SK-N-SH (cell line): ENCODE measurements at regions not wholly inside any gene's neighbourhood (a gene's known extent, or its start where the extent isn't known, plus 50 kb on each side); places are given as distances from the start of the nearest gene placed in this dataset.

Source experiments
- CTCF ChIA-PET: fragments of 300-600, 350-600 bp; formaldehyde crosslinking; extraction: SDS; loops from one replicate; lab custom pipeline; 2021; lab: Yijun Ruan, JAX
- POLR2A ChIA-PET: fragments of 350-600 bp; sonication (Branson Sonifier 250); formaldehyde crosslinking; extraction: SDS; loops from one replicate; lab custom pipeline; 2020; ENCODE audit warnings: antibody characterized with exemption, inconsistent platforms; lab: Yijun Ruan, JAX
- DNase-seq: peaks from one replicate; pipeline ENCODE4 v3.0.0; 2012
- H2AFZ ChIP-seq: fragments of 200-600 bp; sonication (generic); 2 replicates; pipeline ENCODE4 v1.8.1; 2016; ENCODE audit warnings: antibody characterized with exemption, mild to moderate bottlenecking, low read depth
- H3F3A ChIP-seq: fragments of 200-600 bp; sonication (generic); replicated peaks from 2 replicates; pipeline ENCODE3; 2016; ENCODE audit warnings: antibody characterized with exemption, mild to moderate bottlenecking; ENCODE audit not compliant: insufficient read depth
- H3K27ac ChIP-seq, 2 experiments: fragments of 200-500 bp in 1 of 2; fragments of 200-600 bp in 1 of 2; sonication (Bioruptor generic) in 1 of 2; sonication (generic), shearing (Covaris generic) in 1 of 2; 2 replicates each; pipeline versions ENCODE4 v1.5.1 to v1.6.1; 2014 to 2016; ENCODE audit warnings: low read depth in 2 of 2, inconsistent platforms in 1 of 2, low read length in 1 of 2, mild to moderate bottlenecking in 1 of 2, mixed read lengths in 1 of 2
- H3K27me3 ChIP-seq: fragments of 200-600 bp; sonication (generic), shearing (Covaris generic); 2 replicates; pipeline ENCODE4 v1.6.1; 2016; ENCODE audit warnings: mixed run types; ENCODE audit not compliant: insufficient read depth
- H3K36me3 ChIP-seq, 2 experiments: fragments of 200-500 bp in 1 of 2; fragments of 200-600 bp in 1 of 2; sonication (Bioruptor generic) in 1 of 2; sonication (generic) in 1 of 2; replicated peaks in 1 of 2; 2 replicates each; pipeline versions ENCODE3 to v1.5.1; 2014 to 2016; ENCODE audit warnings: low read length in 1 of 2, mild to moderate bottlenecking in 1 of 2; ENCODE audit not compliant: insufficient read depth in 2 of 2, control insufficient read depth in 1 of 2
- H3K4me1 ChIP-seq, 2 experiments: fragments of 200-500 bp in 1 of 2; fragments of 200-600 bp in 1 of 2; sonication (Bioruptor generic) in 1 of 2; sonication (generic), shearing (Covaris generic) in 1 of 2; 2 replicates each; pipeline versions ENCODE4 v1.5.1 to v1.6.1; 2014 to 2016; ENCODE audit warnings: low read depth in 1 of 2, low read length in 1 of 2, mixed run types in 1 of 2; ENCODE audit not compliant: insufficient read depth in 2 of 2, control insufficient read depth in 1 of 2
- H3K4me2 ChIP-seq: fragments of 200-600 bp; sonication (generic), shearing (Covaris generic); 2 replicates; pipeline ENCODE4 v1.6.1; 2017; ENCODE audit warnings: mixed run types
- H3K4me3 ChIP-seq, 2 experiments: fragments of 200-500 bp in 1 of 2; fragments of 200-600 bp in 1 of 2; sonication (Bioruptor generic) in 1 of 2; sonication (generic), shearing (Covaris generic) in 1 of 2; 2 replicates each; pipeline versions ENCODE4 v1.5.1 to v1.8.1; 2014 to 2016; ENCODE audit warnings: low read depth in 2 of 2, inconsistent platforms in 1 of 2, low read length in 1 of 2, mild to moderate bottlenecking in 1 of 2, mixed read lengths in 1 of 2, moderate library complexity in 1 of 2
- H3K79me2 ChIP-seq: fragments of 200-600 bp; sonication (generic); 2 replicates; pipeline ENCODE4 v1.8.1; 2017; ENCODE audit warnings: mild to moderate bottlenecking; ENCODE audit not compliant: insufficient read depth
- H3K9ac ChIP-seq: fragments of 200-600 bp; sonication (generic); 2 replicates; pipeline ENCODE4 v1.6.1; 2017; ENCODE audit warnings: mixed run types
- H3K9me2 ChIP-seq: fragments of 200-600 bp; sonication (generic); 2 replicates; pipeline ENCODE4 v1.6.1; 2017; ENCODE audit warnings: mixed run types
- H3K9me3 ChIP-seq: fragments of 200-600 bp; sonication (generic); 2 replicates; pipeline ENCODE4 v1.6.1; 2017; ENCODE audit warnings: mixed run types, mild to moderate bottlenecking, moderate library complexity
- H4K20me1 ChIP-seq: fragments of 200-600 bp; sonication (generic); 2 replicates; pipeline ENCODE4 v1.6.1; 2017; ENCODE audit warnings: mild to moderate bottlenecking, mixed run types; ENCODE audit not compliant: insufficient read depth
- FOXJ3 ChIP-seq: sonication (generic); formaldehyde crosslinking; IDR thresholded peaks from 2 replicates; pipeline ENCODE4 v1.5.1; 2020; ENCODE audit warnings: mild to moderate bottlenecking, missing genetic modification reagents
- GABPA ChIP-seq: IDR thresholded peaks from 2 replicates; pipeline ENCODE4 v1.4.0; 2012; ENCODE audit warnings: low read depth, mild to moderate bottlenecking
- MEF2A ChIP-seq: IDR thresholded peaks from 2 replicates; pipeline ENCODE4 v1.4.0; 2012; ENCODE audit warnings: low read depth, borderline replicate concordance
- NFIC ChIP-seq: IDR thresholded peaks from 2 replicates; pipeline ENCODE4 v1.4.0; 2012; ENCODE audit warnings: borderline replicate concordance
- RFX5 ChIP-seq: IDR thresholded peaks from 2 replicates; pipeline ENCODE4 v1.6.1; 2012; ENCODE audit warnings: mild to moderate bottlenecking, improper control_type of control experiment, low read length
- RXRA ChIP-seq: IDR thresholded peaks from 2 replicates; pipeline ENCODE4 v1.4.0; 2012; ENCODE audit warnings: low read depth, mild to moderate bottlenecking, borderline replicate concordance
- SIN3A ChIP-seq: IDR thresholded peaks from 2 replicates; pipeline ENCODE4 v1.6.1; 2012; ENCODE audit warnings: low read depth, mild to moderate bottlenecking, low read length, moderate library complexity, borderline replicate concordance
- WGBS: methylation state at CpG from one replicate; pipeline ENCODE4 v1.1.6; 2017; ENCODE audit warnings: low lambda C conversion rate; 5-methylcytosine and 5-hydroxymethylcytosine counted together
- TF ChIP-seq, protein P1 (sequence below): IDR thresholded peaks from 2 replicates; pipeline ENCODE4; 2012

DNA sequence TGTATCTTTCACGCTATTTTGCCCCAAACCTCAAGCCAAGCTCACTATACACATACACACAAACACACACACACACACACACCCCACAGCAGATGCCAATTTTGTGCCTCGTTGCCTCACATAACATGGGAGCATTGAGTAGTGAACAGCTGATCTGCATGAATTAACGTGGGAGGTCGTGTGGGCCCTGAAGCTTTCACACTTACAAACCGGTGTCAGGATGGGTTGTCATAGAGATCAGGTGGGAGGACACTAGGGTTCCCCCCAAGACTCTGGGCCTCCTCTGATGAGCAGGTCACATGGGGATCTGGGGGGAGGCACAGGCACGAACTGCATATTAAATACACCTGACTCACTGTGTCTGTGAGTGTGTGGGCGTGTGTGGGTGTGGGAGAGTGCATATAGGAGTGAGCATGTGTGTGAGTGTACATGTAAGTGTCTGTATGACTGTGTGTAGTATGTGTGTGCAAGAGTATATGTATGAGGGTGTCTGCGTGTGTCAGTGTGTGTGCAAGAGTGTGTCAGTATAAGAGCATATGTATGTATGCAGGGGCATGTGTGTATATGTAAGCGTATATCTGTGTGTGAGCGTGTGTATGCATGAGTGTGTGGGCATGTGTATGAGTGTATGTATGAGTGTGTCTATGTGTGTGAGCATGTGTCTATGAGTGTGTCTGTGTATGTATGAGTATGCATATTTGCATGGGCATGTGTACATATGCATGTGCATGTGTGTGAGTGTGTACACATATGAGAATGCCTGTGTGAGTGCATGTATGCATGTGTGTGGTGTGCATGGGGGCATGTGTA, 370.4 kb downstream of the PREX1 start:
- H3K4me3 ChIP-seq: no peak overlapping the region
- ChIA-PET POLR2A (no interaction called here), CTCF (no interaction called here)
- no peaks in the 10 kb centered on the region for H3K79me2 ChIP-seq
- no peak overlapping the region for H3K27ac ChIP-seq
- TF ChIP-seq RXRA (no peak), GABPA (no peak), MEF2A (no peak), FOXJ3 (CRISPR knock-in tag) (no peak), SIN3A (no peak)
- WGBS: 66% methylated on average over 10 of the region's 10 CpGs
- no peaks in the 10 kb centered on the region for H3K27me3 ChIP-seq
- no peaks in the 10 kb centered on the region for H3K9me2 ChIP-seq
- H3K9me3 ChIP-seq: no peaks in the 10 kb centered on the region
- H3F3A ChIP-seq: no peaks in the 10 kb centered on the region
- H4K20me1 ChIP-seq: no peaks in the 10 kb centered on the region
- no peak overlapping the region for H2AFZ ChIP-seq
- H3K9ac ChIP-seq: no peak overlapping the region
- no peak overlapping the region for H3K4me2 ChIP-seq
- H3K36me3 ChIP-seq: no peaks in the 10 kb centered on the region
- peaks cover 0 to 24% of the 10 kb centered on the region in 2 experiments; a peak in 1 of 4 replicates for H3K4me1 ChIP-seq
- DNase-seq: no peak

DNA sequence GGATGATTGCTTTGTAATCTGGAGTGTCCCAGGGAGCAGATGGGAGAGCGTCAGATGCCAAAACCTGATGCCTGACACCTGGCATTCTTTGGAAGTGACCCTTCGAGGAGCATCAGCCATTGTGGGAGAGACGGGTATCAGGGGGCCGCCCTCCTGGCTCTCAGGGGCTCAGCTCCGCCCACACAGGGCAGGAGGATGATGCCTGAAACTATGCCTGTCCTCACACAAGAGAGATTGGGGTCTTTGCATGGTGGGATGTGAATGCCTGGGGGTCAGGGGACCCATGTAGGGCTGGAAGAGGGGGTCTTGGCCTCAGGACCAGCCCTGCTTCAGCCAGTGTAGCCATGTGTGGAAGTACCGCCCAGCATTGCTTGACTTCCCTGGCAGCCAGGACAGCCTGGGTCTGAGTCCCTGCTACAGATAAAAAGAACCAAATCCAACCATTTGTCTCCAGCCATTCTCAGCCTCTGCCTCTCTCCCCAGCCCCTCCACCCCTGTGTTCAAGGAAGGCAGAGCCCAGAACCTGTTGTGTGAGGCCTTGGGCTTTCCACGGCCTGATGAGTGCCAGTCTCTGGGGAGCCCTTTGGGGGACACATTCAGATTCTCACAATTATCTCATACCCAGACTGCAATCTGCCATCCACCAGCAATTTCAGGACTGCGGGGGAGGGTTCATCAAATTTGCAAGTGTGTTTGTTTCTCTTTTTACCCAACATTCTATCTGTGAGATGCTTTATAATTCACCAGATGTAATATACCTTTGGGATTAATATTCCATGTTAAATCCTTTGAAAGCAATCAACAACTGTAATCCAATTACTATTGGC, 371.2 kb downstream of the PREX1 start:
- Histone ChIP-seq H3F3A (no peaks in the 10 kb centered on the region), H3K27me3 (no peaks in the 10 kb centered on the region), H3K9me3 (no peaks in the 10 kb centered on the region), H3K9me2 (no peaks in the 10 kb centered on the region), H3K27ac (no peak overlapping the region), H4K20me1 (no peaks in the 10 kb centered on the region), H3K4me3 (no peak overlapping the region)
- POLR2A ChIA-PET: no interaction called here
- WGBS: 41% methylated on average over 7 of the region's 8 CpGs
- TF ChIP-seq NFIC: no peak
- TF ChIP-seq RFX5: no peak
- TF ChIP-seq FOXJ3 (CRISPR knock-in tag): no peak
- TF ChIP-seq, protein P1, sequence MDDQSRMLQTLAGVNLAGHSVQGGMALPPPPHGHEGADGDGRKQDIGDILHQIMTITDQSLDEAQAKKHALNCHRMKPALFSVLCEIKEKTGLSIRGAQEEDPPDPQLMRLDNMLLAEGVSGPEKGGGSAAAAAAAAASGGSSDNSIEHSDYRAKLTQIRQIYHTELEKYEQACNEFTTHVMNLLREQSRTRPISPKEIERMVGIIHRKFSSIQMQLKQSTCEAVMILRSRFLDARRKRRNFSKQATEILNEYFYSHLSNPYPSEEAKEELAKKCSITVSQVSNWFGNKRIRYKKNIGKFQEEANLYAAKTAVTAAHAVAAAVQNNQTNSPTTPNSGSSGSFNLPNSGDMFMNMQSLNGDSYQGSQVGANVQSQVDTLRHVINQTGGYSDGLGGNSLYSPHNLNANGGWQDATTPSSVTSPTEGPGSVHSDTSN: no peak
- no peak for TF ChIP-seq MEF2A
- TF ChIP-seq RXRA: no peak
- TF ChIP-seq, all 33 proteins: peak for 0
- peaks cover 0 to 29% of the 10 kb centered on the region in 2 experiments; a peak in 1 of 4 replicates for H3K4me1 ChIP-seq
- no peaks in the 10 kb centered on the region for H3K36me3 ChIP-seq
- no peak for DNase-seq
- no peak overlapping the region for H3K9ac ChIP-seq
- no peak overlapping the region for H2AFZ ChIP-seq
- H3K4me2 ChIP-seq: no peak overlapping the region
- H3K79me2 ChIP-seq: no peaks in the 10 kb centered on the region
- CTCF ChIA-PET: interaction anchor here (1.0 kb wide), 1 partner anchor 164 kb away, joined by 3 read pairs; no protein-coding TSS in a partner anchor
